Muscle of leg (tissue), 3 donors: ENCODE measurements at regions not wholly inside any gene's neighbourhood (a gene's known extent, or its start where the extent isn't known, plus 50 kb on each side); places are given as distances from the start of the nearest gene placed in this dataset.

Experiments
- DNase-seq: peaks from one replicate; pipeline ENCODE4 v3.0.0; 2013
- H3K27ac ChIP-seq: one replicate; pipeline ENCODE4 v1.5.1; 2013; ENCODE audit warnings: mild to moderate bottlenecking, low read length, control low read depth
- H3K27me3 ChIP-seq: one replicate; pipeline ENCODE4 v1.6.1; 2013; ENCODE audit warnings: low read length; ENCODE audit not compliant: control insufficient read depth, insufficient read depth
- H3K36me3 ChIP-seq: one replicate; pipeline ENCODE4 v1.6.1; 2013; ENCODE audit warnings: low read length; ENCODE audit not compliant: control insufficient read depth, insufficient read depth
- H3K4me1 ChIP-seq: one replicate; pipeline ENCODE4 v1.6.1; 2013; ENCODE audit warnings: low read length; ENCODE audit not compliant: control insufficient read depth, insufficient read depth
- H3K4me3 ChIP-seq: one replicate; pipeline ENCODE4 v1.5.1; 2013; ENCODE audit warnings: low read length, control low read depth
- H3K9me3 ChIP-seq: replicated peaks from 2 replicates; pipeline ENCODE4 v1.6.1; 2013; ENCODE audit warnings: low read depth, low read length; ENCODE audit not compliant: control insufficient read depth
- WGBS: methylation state at CpG from one replicate; pipeline ENCODE4 v1.1.5; 2013; ENCODE audit warnings: missing lambda C conversion rate; ENCODE audit not compliant: insufficient coverage; 5-methylcytosine and 5-hydroxymethylcytosine counted together

- Histone ChIP-seq H3K4me1 (no peaks in the 10 kb centered on the region), H3K27me3 (no peaks in the 10 kb centered on the region), H3K36me3 (no peaks in the 10 kb centered on the region), H3K27ac (no peak overlapping the region), H3K9me3 (no peaks in the 10 kb centered on the region), H3K4me3 (no peak overlapping the region)
- DNase-seq: no peak
- no CpG with 5 or more reads among the region's 1 CpG for WGBS
Observed at GRCh38 chrX:4179031-4179430, 465.6 kb upstream of the PRKX start.

- Histone ChIP-seq H3K4me1 (no peaks in the 10 kb centered on the region), H3K4me3 (no peak overlapping the region), H3K9me3 (no peaks in the 10 kb centered on the region), H3K36me3 (no peaks in the 10 kb centered on the region), H3K27me3 (no peaks in the 10 kb centered on the region), H3K27ac (no peak overlapping the region)
- no peak for DNase-seq
- WGBS: no CpG with 5 or more reads among the region's 3 CpGs
Observed at GRCh38 chrX:4175221-4175620, 461.8 kb upstream of the PRKX start.

GRCh38 chrX:4173743-4174142 is 460.3 kb upstream of the PRKX start:
- DNase-seq: no peak
- Histone ChIP-seq H3K9me3 (no peaks in the 10 kb centered on the region), H3K4me3 (no peak overlapping the region), H3K27me3 (no peaks in the 10 kb centered on the region), H3K36me3 (no peaks in the 10 kb centered on the region), H3K27ac (no peak overlapping the region), H3K4me1 (no peaks in the 10 kb centered on the region)
- no CpG with 5 or more reads among the region's 2 CpGs for WGBS

GRCh38 chrX:4151798-4152197 is 438.3 kb upstream of the PRKX start:
- Histone ChIP-seq H3K27ac (no peak overlapping the region), H3K9me3 (no peaks in the 10 kb centered on the region), H3K36me3 (no peaks in the 10 kb centered on the region), H3K27me3 (no peaks in the 10 kb centered on the region), H3K4me1 (no peaks in the 10 kb centered on the region), H3K4me3 (no peak overlapping the region)
- no peak for DNase-seq
- no CpG with 5 or more reads among the region's 4 CpGs for WGBS

GRCh38 chrX:4150259-4150658 is 436.8 kb upstream of the PRKX start:
- Histone ChIP-seq H3K27ac (no peak overlapping the region), H3K36me3 (no peaks in the 10 kb centered on the region), H3K4me3 (no peak overlapping the region), H3K9me3 (no peaks in the 10 kb centered on the region), H3K4me1 (no peaks in the 10 kb centered on the region), H3K27me3 (no peaks in the 10 kb centered on the region)
- 83% methylated on average over 1 of the region's 1 CpG for WGBS
- DNase-seq: no peak

- 80% methylated on average over 1 of the region's 10 CpGs for WGBS
Observed at GRCh38 chrX:4129626-4130025, 416.2 kb upstream of the PRKX start.

GRCh38 chrX:4118666-4119530 is 405.4 kb upstream of the PRKX start:
- H3K27me3 ChIP-seq: no peaks in the 10 kb centered on the region
- WGBS: 94% methylated on average over 2 of the region's 8 CpGs
- H3K4me3 ChIP-seq: no peak overlapping the region
- no peak overlapping the region for H3K27ac ChIP-seq
- no peaks in the 10 kb centered on the region for H3K9me3 ChIP-seq
- H3K4me1 ChIP-seq: no peaks in the 10 kb centered on the region
- no peak for DNase-seq
- H3K36me3 ChIP-seq: no peaks in the 10 kb centered on the region

More at GRCh38 chrX:4129626-4130025, 416.2 kb upstream of the PRKX start:
- Histone ChIP-seq H3K27ac (no peak overlapping the region), H3K27me3 (no peaks in the 10 kb centered on the region), H3K4me1 (no peaks in the 10 kb centered on the region), H3K4me3 (no peak overlapping the region), H3K9me3 (no peaks in the 10 kb centered on the region), H3K36me3 (no peaks in the 10 kb centered on the region)
- no peak for DNase-seq

GRCh38 chrX:4110964-4111363 is 397.5 kb upstream of the PRKX start:
- Histone ChIP-seq H3K9me3 (no peaks in the 10 kb centered on the region), H3K4me1 (no peaks in the 10 kb centered on the region), H3K27ac (no peak overlapping the region), H3K4me3 (no peak overlapping the region), H3K27me3 (no peaks in the 10 kb centered on the region), H3K36me3 (no peaks in the 10 kb centered on the region)
- no peak for DNase-seq
- no CpG with 5 or more reads among the region's 2 CpGs for WGBS

GRCh38 chrX:4094926-4095325 is 381.5 kb upstream of the PRKX start:
- peak; percentile 75 for DNase-seq
- Histone ChIP-seq H3K27ac (no peak overlapping the region), H3K27me3 (no peaks in the 10 kb centered on the region), H3K4me1 (no peaks in the 10 kb centered on the region), H3K9me3 (no peaks in the 10 kb centered on the region), H3K4me3 (no peak overlapping the region), H3K36me3 (no peaks in the 10 kb centered on the region)
- WGBS: no CpG with 5 or more reads among the region's 6 CpGs

- WGBS: no CpG with 5 or more reads among the region's 6 CpGs
- Histone ChIP-seq H3K4me3 (no peak overlapping the region), H3K9me3 (no peaks in the 10 kb centered on the region), H3K27me3 (no peaks in the 10 kb centered on the region), H3K27ac (no peak overlapping the region), H3K4me1 (no peaks in the 10 kb centered on the region), H3K36me3 (no peaks in the 10 kb centered on the region)
- no peak for DNase-seq
Observed at GRCh38 chrX:4091046-4091760, 377.8 kb upstream of the PRKX start.
